GM12878 (cell line): ENCODE measurements at regions not wholly inside any gene's neighbourhood (a gene's known extent, or its start where the extent isn't known, plus 50 kb on each side); places are given as distances from the start of the nearest gene placed in this dataset.

Experiments
- ATAC-seq: fragments of 200-7000 bp; cut with Tn5 transposase; 3 replicates; pipeline ENCODE4 v1.9.1; 2020; ENCODE audit warnings: mild to moderate bottlenecking, moderate library complexity
- BruUV-seq: library from RNA; stranded (reverse); fragments of 400-500 nt; replicated peaks from 2 replicates; lab custom pipeline; 2021; lab: Mats Ljungman, UMichigan
- CTCF ChIA-PET: fragments of 300-600 bp; sonication (Branson Sonifier 250); formaldehyde crosslinking; extraction: SDS; loops from one replicate; lab custom pipeline; 2021; ENCODE audit warnings: inconsistent platforms; lab: Yijun Ruan, JAX
- POLR2A ChIA-PET: fragments of 350-600 bp; formaldehyde crosslinking; extraction: SDS; loops from one replicate; lab custom pipeline; 2021; ENCODE audit warnings: inconsistent platforms; lab: Charles Lee
- RAD21 ChIA-PET: fragments of 300-600 bp; sonication (Branson Sonifier 250); formaldehyde crosslinking; loops from one replicate; lab custom pipeline; 2023; ENCODE audit warnings: antibody characterized with exemption; ENCODE audit not compliant: unreplicated experiment; lab: Charles Lee
- SMC1A ChIA-PET: fragments of 300-600 bp; sonication (Branson Sonifier 250); formaldehyde crosslinking; loops from one replicate; lab custom pipeline; 2023; ENCODE audit not compliant: unreplicated experiment, uncharacterized antibody; lab: Charles Lee
- DNase-seq: peaks from one replicate; pipeline ENCODE4 v3.0.0-alpha.2; 2011; ENCODE audit warnings: low read depth, low spot score
- FAIRE-seq: peaks from 3 replicates; lab custom pipeline; 2011; peaks lifted over from hg19 to GRCh38; lab: Jason Lieb, UNC
- H2AFZ ChIP-seq: 2 replicates; pipeline ENCODE4 v1.6.0; 2011; ENCODE audit warnings: low read depth, low read length, control low read depth; ENCODE audit not compliant: control insufficient read depth
- H3K27ac ChIP-seq: 2 replicates; pipeline ENCODE4 v1.5.1; 2011; ENCODE audit warnings: control low read depth; ENCODE audit not compliant: control insufficient read depth, insufficient read depth
- H3K27me3 ChIP-seq, 2 experiments: replicated peaks in 1 of 2; 2 replicates each; pipeline versions ENCODE4 v1.6.0 to v1.6.1; 2011; ENCODE audit warnings: low read length in 1 of 2; ENCODE audit not compliant: control insufficient read depth in 2 of 2, insufficient read depth in 2 of 2
- H3K36me3 ChIP-seq, 2 experiments: 2 replicates each; pipeline ENCODE4 v1.5.1; 2011; ENCODE audit warnings: low read length in 1 of 2; ENCODE audit not compliant: control insufficient read depth in 2 of 2, insufficient read depth in 2 of 2
- H3K4me1 ChIP-seq: 2 replicates; pipeline ENCODE4 v1.6.1; 2011; ENCODE audit warnings: mild to moderate bottlenecking, low read length, moderate library complexity, mixed read lengths; ENCODE audit not compliant: control insufficient read depth, insufficient read depth
- H3K4me2 ChIP-seq: 2 replicates; pipeline ENCODE4 v1.6.0; 2011; ENCODE audit warnings: control low read depth; ENCODE audit not compliant: control insufficient read depth, insufficient read depth
- H3K4me3 ChIP-seq: fragments of 200-600 bp; sonication (generic); 2 replicates; pipeline ENCODE4 v1.5.1; 2016
- H3K79me2 ChIP-seq: 2 replicates; pipeline ENCODE4 v1.6.0; 2011; ENCODE audit warnings: low read length; ENCODE audit not compliant: control insufficient read depth, insufficient read depth
- H3K9ac ChIP-seq: 2 replicates; pipeline ENCODE4 v1.8.0; 2011; ENCODE audit warnings: low read length, control low read depth, mixed read lengths; ENCODE audit not compliant: control insufficient read depth, insufficient read depth
- H3K9me3 ChIP-seq: replicated peaks from 3 replicates; pipeline ENCODE4 v1.5.1; 2011; ENCODE audit warnings: mild to moderate bottlenecking, low read length; ENCODE audit not compliant: control insufficient read depth, insufficient read depth
- H4K20me1 ChIP-seq: 2 replicates; pipeline ENCODE4 v1.6.0; 2011; ENCODE audit not compliant: control insufficient read depth, insufficient read depth
- MEF2B ChIP-seq: fragments of 450-650 bp; IDR thresholded peaks from 2 replicates; pipeline ENCODE4 v1.6.1; 2018; ENCODE audit warnings: mild to moderate bottlenecking, moderate library complexity; ENCODE audit not compliant: partially characterized antibody, poor library complexity, severe bottlenecking
- NR2C2 ChIP-seq: IDR thresholded peaks from 2 replicates; pipeline ENCODE4 v1.6.1; 2011; ENCODE audit warnings: borderline replicate concordance, low read depth; ENCODE audit not compliant: control insufficient read depth, insufficient read length
- PML ChIP-seq: IDR thresholded peaks from 2 replicates; pipeline ENCODE4 v1.6.1; 2012; ENCODE audit warnings: low read length, inconsistent platforms
- RB1 ChIP-seq: fragments of 450-650 bp; formaldehyde crosslinking; IDR thresholded peaks from 2 replicates; pipeline ENCODE4 v1.6.1; 2017; ENCODE audit warnings: mild to moderate bottlenecking, borderline replicate concordance
- SREBF1 ChIP-seq: IDR thresholded peaks from 2 replicates; pipeline ENCODE4 v1.6.1; 2012; ENCODE audit warnings: mild to moderate bottlenecking, low read length
- SREBF2 ChIP-seq: IDR thresholded peaks from 2 replicates; pipeline ENCODE4 v1.6.1; 2012; ENCODE audit warnings: mild to moderate bottlenecking, low read length
- WRNIP1 ChIP-seq: IDR thresholded peaks from 2 replicates; pipeline ENCODE4 v1.6.1; 2011; ENCODE audit warnings: low read depth, low read length, improper control_type of control experiment, borderline replicate concordance
- WGBS: methylation state at CpG from one replicate; pipeline ENCODE4 v1.1.6; 2016; ENCODE audit warnings: low lambda C conversion rate; ENCODE audit not compliant: insufficient replicate concordance, insufficient coverage; ENCODE audit errors: missing lambda C conversion rate; 5-methylcytosine and 5-hydroxymethylcytosine counted together
- in situ Hi-C: fragments of 300-500 bp; cut with MboI; formaldehyde crosslinking; loops from 9 replicates; pipeline ENCODE4 v1.14.3; 2018; ENCODE audit warnings: mixed read lengths
- intact Hi-C: fragments of 100-400 bp; cut with micrococcal nuclease; formaldehyde crosslinking; loops from one replicate; pipeline ENCODE4 v1.14.2; 2022; ENCODE audit not compliant: unreplicated experiment
- TF ChIP-seq, protein P1 (sequence below): IDR thresholded peaks from 2 replicates; pipeline ENCODE4 v1.6.1; 2012; ENCODE audit warnings: mild to moderate bottlenecking, low read depth, low read length
- TF ChIP-seq, protein P2 (sequence below): fragments of 450-650 bp; IDR thresholded peaks from 2 replicates; pipeline ENCODE4 v1.6.1; 2016; ENCODE audit warnings: mild to moderate bottlenecking

- no peak overlapping the region for H3K9ac ChIP-seq
- H3K36me3 ChIP-seq = no peaks in the 10 kb centered on the region
- SMC1A ChIA-PET = no interaction called here
- H2AFZ ChIP-seq = no peak overlapping the region
- POLR2A ChIA-PET = no interaction called here
- no TSS peak for BruUV-seq
- in situ Hi-C loops (no loop called here), intact Hi-C loops (no loop called here)
- H3K27me3 ChIP-seq = no peaks in the 10 kb centered on the region
- RAD21 ChIA-PET = no interaction called here
- TF ChIP-seq SREBF1 = no peak
- H3K4me1 ChIP-seq = no peaks in the 10 kb centered on the region
- ATAC-seq (peak; percentile 67), FAIRE-seq (no peak), DNase-seq (no peak)
- CTCF ChIA-PET = no interaction called here
- H3K79me2 ChIP-seq = no peaks in the 10 kb centered on the region
- H3K4me2 ChIP-seq = no peak overlapping the region
- WGBS = 19% methylated on average over 3 of the region's 3 CpGs
- H3K27ac ChIP-seq = no peak overlapping the region
- H3K9me3 ChIP-seq = no peaks in the 10 kb centered on the region; the same call in 2 of the 3 replicates
- no peaks in the 10 kb centered on the region for H4K20me1 ChIP-seq
- H3K4me3 ChIP-seq = no peak overlapping the region
Observed at GRCh38 chr4:29536745-29537144, 1183.4 kb upstream of the PCDH7 start.

DNA sequence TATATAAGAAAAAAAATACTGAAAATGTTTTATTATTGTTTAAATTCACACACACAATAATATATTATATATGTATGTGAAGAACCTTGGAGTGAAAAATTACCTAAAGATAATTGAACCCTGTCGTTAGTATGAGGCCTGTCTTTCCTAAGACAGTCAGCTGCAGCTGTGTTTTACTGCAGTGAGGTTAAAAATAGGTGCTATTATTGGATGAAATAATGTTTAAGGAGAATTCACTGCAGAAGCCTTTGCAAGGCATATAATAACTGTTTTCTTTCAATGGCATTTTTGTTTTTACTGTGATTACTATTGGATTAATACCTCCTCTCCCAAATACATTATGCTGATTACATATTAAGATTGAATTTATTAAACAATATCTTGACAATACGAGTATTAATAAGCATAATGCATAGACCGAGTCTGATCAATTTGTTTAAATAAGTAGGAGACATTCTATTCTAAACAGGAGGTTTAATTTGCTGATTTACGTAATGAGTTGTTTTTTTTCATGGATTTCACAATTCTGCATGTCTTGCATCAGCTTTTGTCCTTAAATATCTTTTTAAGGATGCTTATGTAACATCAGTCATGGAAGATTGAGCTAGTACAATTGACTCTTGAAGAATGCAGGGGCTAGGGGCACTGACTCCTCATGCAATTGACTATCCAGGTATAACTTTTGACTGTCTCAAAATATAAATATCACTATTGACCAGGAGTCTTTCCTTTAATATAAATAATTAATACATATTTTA is 1181.1 kb upstream of the PCDH7 start:
- Histone ChIP-seq H3K36me3 (no peaks in the 10 kb centered on the region), H4K20me1 (no peaks in the 10 kb centered on the region), H3K9me3 (no peaks in the 10 kb centered on the region; the same call in 2 of the 3 replicates), H2AFZ (no peak overlapping the region), H3K4me3 (no peak overlapping the region), H3K27me3 (no peaks in the 10 kb centered on the region), H3K4me2 (no peak overlapping the region), H3K9ac (no peak overlapping the region), H3K79me2 (no peaks in the 10 kb centered on the region), H3K27ac (no peak overlapping the region), H3K4me1 (no peaks in the 10 kb centered on the region)
- ChIA-PET RAD21 (interaction anchor here (1.2 kb wide), 1 partner anchor 79 kb away, joined by 3 read pairs; no protein-coding TSS in a partner anchor), SMC1A (interaction anchor here (1.2 to 1.4 kb wide), 4 partner anchors 11 to 55 kb away, joined by 3 to 6 read pairs (median 4); no protein-coding TSS in a partner anchor), CTCF (interaction anchor here (0.6 to 1.0 kb wide), 2 partner anchors 10 to 83 kb away, joined by 3 read pairs; no protein-coding TSS in a partner anchor), POLR2A (no interaction called here)
- FAIRE-seq (no peak), DNase-seq (no peak), ATAC-seq (no peak)
- no TSS peak for BruUV-seq
- 11% methylated on average over 4 of the region's 4 CpGs for WGBS
- in situ Hi-C loops (no loop called here), intact Hi-C loops (no loop called here)
- TF ChIP-seq MEF2B (no peak), PML (no peak), NR2C2 (no peak), WRNIP1 (no peak), RB1 (no peak), SREBF2 (no peak)
- TF ChIP-seq, protein P1, sequence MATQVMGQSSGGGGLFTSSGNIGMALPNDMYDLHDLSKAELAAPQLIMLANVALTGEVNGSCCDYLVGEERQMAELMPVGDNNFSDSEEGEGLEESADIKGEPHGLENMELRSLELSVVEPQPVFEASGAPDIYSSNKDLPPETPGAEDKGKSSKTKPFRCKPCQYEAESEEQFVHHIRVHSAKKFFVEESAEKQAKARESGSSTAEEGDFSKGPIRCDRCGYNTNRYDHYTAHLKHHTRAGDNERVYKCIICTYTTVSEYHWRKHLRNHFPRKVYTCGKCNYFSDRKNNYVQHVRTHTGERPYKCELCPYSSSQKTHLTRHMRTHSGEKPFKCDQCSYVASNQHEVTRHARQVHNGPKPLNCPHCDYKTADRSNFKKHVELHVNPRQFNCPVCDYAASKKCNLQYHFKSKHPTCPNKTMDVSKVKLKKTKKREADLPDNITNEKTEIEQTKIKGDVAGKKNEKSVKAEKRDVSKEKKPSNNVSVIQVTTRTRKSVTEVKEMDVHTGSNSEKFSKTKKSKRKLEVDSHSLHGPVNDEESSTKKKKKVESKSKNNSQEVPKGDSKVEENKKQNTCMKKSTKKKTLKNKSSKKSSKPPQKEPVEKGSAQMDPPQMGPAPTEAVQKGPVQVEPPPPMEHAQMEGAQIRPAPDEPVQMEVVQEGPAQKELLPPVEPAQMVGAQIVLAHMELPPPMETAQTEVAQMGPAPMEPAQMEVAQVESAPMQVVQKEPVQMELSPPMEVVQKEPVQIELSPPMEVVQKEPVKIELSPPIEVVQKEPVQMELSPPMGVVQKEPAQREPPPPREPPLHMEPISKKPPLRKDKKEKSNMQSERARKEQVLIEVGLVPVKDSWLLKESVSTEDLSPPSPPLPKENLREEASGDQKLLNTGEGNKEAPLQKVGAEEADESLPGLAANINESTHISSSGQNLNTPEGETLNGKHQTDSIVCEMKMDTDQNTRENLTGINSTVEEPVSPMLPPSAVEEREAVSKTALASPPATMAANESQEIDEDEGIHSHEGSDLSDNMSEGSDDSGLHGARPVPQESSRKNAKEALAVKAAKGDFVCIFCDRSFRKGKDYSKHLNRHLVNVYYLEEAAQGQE = no peak
- TF ChIP-seq, protein P2, sequence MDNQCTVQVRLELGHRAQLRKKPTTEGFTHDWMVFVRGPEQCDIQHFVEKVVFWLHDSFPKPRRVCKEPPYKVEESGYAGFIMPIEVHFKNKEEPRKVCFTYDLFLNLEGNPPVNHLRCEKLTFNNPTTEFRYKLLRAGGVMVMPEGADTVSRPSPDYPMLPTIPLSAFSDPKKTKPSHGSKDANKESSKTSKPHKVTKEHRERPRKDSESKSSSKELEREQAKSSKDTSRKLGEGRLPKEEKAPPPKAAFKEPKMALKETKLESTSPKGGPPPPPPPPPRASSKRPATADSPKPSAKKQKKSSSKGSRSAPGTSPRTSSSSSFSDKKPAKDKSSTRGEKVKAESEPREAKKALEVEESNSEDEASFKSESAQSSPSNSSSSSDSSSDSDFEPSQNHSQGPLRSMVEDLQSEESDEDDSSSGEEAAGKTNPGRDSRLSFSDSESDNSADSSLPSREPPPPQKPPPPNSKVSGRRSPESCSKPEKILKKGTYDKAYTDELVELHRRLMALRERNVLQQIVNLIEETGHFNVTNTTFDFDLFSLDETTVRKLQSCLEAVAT = no peak
